ENCODE measurements at regions not wholly inside any gene's neighbourhood (a gene's known extent, or its start where the extent isn't known, plus 50 kb on each side); places are given as distances from the start of the nearest gene placed in this dataset.

- TF ChIP-seq EZH2 (IDR thresholded peaks at IDR 0.05; ENCODE audit: low read depth), result no peak
- no peak for TF ChIP-seq CTCF (conservative IDR thresholded peaks at IDR 0.05)
- Histone ChIP-seq H3K4me3 (no peak overlapping the region), H3F3A (ENCODE audit: insufficient read depth, low read depth) (no peaks in the 10 kb centered on the region; the same call in 1 of the 2 replicates), H3K36me3 (ENCODE audit: low read depth) (no peaks in the 10 kb centered on the region), H3K27ac (no peak overlapping the region), H3K79me2 (ENCODE audit: low read depth) (no peaks in the 10 kb centered on the region), H3K4me1 (replicated peaks; ENCODE audit: insufficient read depth) (no peaks in the 10 kb centered on the region), H2AFZ (no peak overlapping the region), H3K9me3 (ENCODE audit: insufficient read depth, low read depth) (peaks cover 11% of the 10 kb centered on the region), H3K9me2 (ENCODE audit: insufficient read depth) (no peaks in the 10 kb centered on the region), H3K27me3 (ENCODE audit: insufficient read depth, low read depth) (no peaks in the 10 kb centered on the region), H4K20me1 (ENCODE audit: insufficient read depth) (no peaks in the 10 kb centered on the region), H3K4me2 (no peak overlapping the region)
- DNase-seq, result no peak
- intact Hi-C loops (cut with micrococcal nuclease; ENCODE audit: unreplicated experiment), result no loop called here
- ChIA-PET CTCF (no interaction called here), POLR2A (ENCODE audit: unreplicated experiment) (no interaction called here)
- BruUV-seq (replicated peaks), result no TSS peak
Observed at GRCh38 chr2:75261923-75262322, 62.6 kb upstream of the TACR1 start.

- no peaks in the 10 kb centered on the region for H3K9me2 ChIP-seq (ENCODE audit: insufficient read depth)
- TF ChIP-seq EZH2 (IDR thresholded peaks at IDR 0.05; ENCODE audit: low read depth), result no peak
- no peak for TF ChIP-seq CTCF (conservative IDR thresholded peaks at IDR 0.05)
- peaks cover 11% of the 10 kb centered on the region for H3K9me3 ChIP-seq (ENCODE audit: insufficient read depth, low read depth)
- H3K36me3 ChIP-seq (ENCODE audit: low read depth), result no peaks in the 10 kb centered on the region
- H3K27me3 ChIP-seq (ENCODE audit: insufficient read depth, low read depth), result no peaks in the 10 kb centered on the region
- no peak overlapping the region for H2AFZ ChIP-seq
- no peaks in the 10 kb centered on the region for H4K20me1 ChIP-seq (ENCODE audit: insufficient read depth)
- H3K4me2 ChIP-seq, result no peak overlapping the region
- intact Hi-C loops (cut with micrococcal nuclease; ENCODE audit: unreplicated experiment), result no loop called here
- H3F3A ChIP-seq (ENCODE audit: insufficient read depth, low read depth), result no peaks in the 10 kb centered on the region; the same call in 1 of the 2 replicates
- H3K27ac ChIP-seq, result no peak overlapping the region
- H3K79me2 ChIP-seq (ENCODE audit: low read depth), result no peaks in the 10 kb centered on the region
- DNase-seq, result no peak
- H3K4me1 ChIP-seq (replicated peaks; ENCODE audit: insufficient read depth), result no peaks in the 10 kb centered on the region
- no peak overlapping the region for H3K4me3 ChIP-seq
- BruUV-seq (replicated peaks), result no TSS peak
- CTCF ChIA-PET, result no interaction called here
- POLR2A ChIA-PET (ENCODE audit: unreplicated experiment), result no interaction called here
Observed at GRCh38 chr2:75260946-75261345, 61.6 kb upstream of the TACR1 start.

GRCh38 chr2:75258620-75259019, 59.3 kb upstream of the TACR1 start:
- POLR2A ChIA-PET (ENCODE audit: unreplicated experiment), result no interaction called here
- Histone ChIP-seq H3K27ac (no peak overlapping the region), H3K9me3 (ENCODE audit: insufficient read depth, low read depth) (peaks cover 11% of the 10 kb centered on the region), H4K20me1 (ENCODE audit: insufficient read depth) (no peaks in the 10 kb centered on the region), H3K79me2 (ENCODE audit: low read depth) (no peaks in the 10 kb centered on the region), H3K4me1 (replicated peaks; ENCODE audit: insufficient read depth) (no peaks in the 10 kb centered on the region), H3K36me3 (ENCODE audit: low read depth) (no peaks in the 10 kb centered on the region), H3K4me3 (no peak overlapping the region), H2AFZ (no peak overlapping the region), H3F3A (ENCODE audit: insufficient read depth, low read depth) (no peaks in the 10 kb centered on the region; the same call in 1 of the 2 replicates), H3K4me2 (no peak overlapping the region), H3K9me2 (ENCODE audit: insufficient read depth) (no peaks in the 10 kb centered on the region), H3K27me3 (ENCODE audit: insufficient read depth, low read depth) (no peaks in the 10 kb centered on the region)
- TF ChIP-seq CTCF (conservative IDR thresholded peaks at IDR 0.05) (no peak), EZH2 (IDR thresholded peaks at IDR 0.05; ENCODE audit: low read depth) (no peak)
- CTCF ChIA-PET, result no interaction called here
- intact Hi-C loops (cut with micrococcal nuclease; ENCODE audit: unreplicated experiment), result no loop called here
- no peak for DNase-seq
- BruUV-seq (replicated peaks), result no TSS peak

Measured in PC-9 (cell line).